SH-SY5Y (cell line): ENCODE measurements at regions not wholly inside any gene's neighbourhood (a gene's known extent, or its start where the extent isn't known, plus 50 kb on each side); places are given as distances from the start of the nearest gene placed in this dataset.

Experiments
- GATA2 ChIP-seq: IDR thresholded peaks from 2 replicates; pipeline ENCODE4 v1.6.1; 2011; ENCODE audit warnings: mild to moderate bottlenecking, low read depth, low read length
- GATA3 ChIP-seq: IDR thresholded peaks from 2 replicates; pipeline ENCODE4 v1.6.1; 2011; ENCODE audit warnings: low read depth, mild to moderate bottlenecking, low read length, moderate library complexity

DNA sequence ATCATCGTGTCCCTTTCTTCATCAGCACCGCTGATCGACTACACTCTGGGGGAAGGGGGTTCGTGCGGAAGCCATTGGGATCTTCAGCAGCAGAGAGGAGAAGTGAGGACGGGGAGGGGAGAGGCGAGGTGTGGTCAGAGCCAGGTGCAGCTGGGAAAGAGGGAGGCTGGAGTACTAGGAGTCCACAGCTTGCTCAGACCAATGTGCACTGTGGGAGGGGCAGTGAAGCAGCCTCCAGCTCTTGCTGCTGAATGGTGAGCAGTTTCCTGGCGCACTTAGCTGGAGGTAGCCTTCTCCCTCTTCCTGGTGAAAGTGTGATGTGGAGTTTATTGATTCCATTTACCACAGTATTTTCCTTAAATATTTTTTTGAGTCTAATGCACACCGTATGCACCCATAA lies 99.0 kb upstream of the NECTIN1 start:
- no peak for TF ChIP-seq GATA2
- no peak for TF ChIP-seq GATA3
